SK-N-SH (cell line): ENCODE measurements at regions not wholly inside any gene's neighbourhood (a gene's known extent, or its start where the extent isn't known, plus 50 kb on each side); places are given as distances from the start of the nearest gene placed in this dataset.

ENCODE experiments used
- CHD2 ChIP-seq: fragments of 150-350 bp; IDR thresholded peaks from 2 replicates; pipeline ENCODE4 v1.6.1; 2018; ENCODE audit warnings: low read length; ENCODE audit not compliant: partially characterized antibody
- EZH2phosphoT487 ChIP-seq: fragments of 200-600 bp; sonication (generic); IDR thresholded peaks from 2 replicates; pipeline ENCODE4 v1.6.1; 2017; ENCODE audit warnings: low read depth, mixed run types, mild to moderate bottlenecking, antibody characterized with exemption, moderate library complexity, borderline replicate concordance
- SIN3A ChIP-seq: IDR thresholded peaks from 2 replicates; pipeline ENCODE4 v1.6.1; 2012; ENCODE audit warnings: low read depth, mild to moderate bottlenecking, low read length, moderate library complexity, borderline replicate concordance
- TCF12 ChIP-seq: IDR thresholded peaks from 2 replicates; pipeline ENCODE4 v1.4.0; 2012
- TF ChIP-seq, protein P1 (sequence below): fragments of 200-600 bp; sonication (generic); IDR thresholded peaks from 2 replicates; pipeline ENCODE4 v1.6.1; 2017; ENCODE audit warnings: antibody characterized with exemption, mild to moderate bottlenecking, moderate library complexity
- TF ChIP-seq, protein P2 (sequence below): IDR thresholded peaks from 2 replicates; pipeline ENCODE4; 2012
- TF ChIP-seq, protein P3 (sequence below): IDR thresholded peaks from 2 replicates; pipeline ENCODE4 v1.6.1; 2012; ENCODE audit warnings: mild to moderate bottlenecking, low read depth, low read length, moderate library complexity
- TF ChIP-seq, protein P4 (sequence below): IDR thresholded peaks from 2 replicates; pipeline ENCODE4 v1.4.0; 2012; ENCODE audit warnings: low read depth, borderline replicate concordance

DNA sequence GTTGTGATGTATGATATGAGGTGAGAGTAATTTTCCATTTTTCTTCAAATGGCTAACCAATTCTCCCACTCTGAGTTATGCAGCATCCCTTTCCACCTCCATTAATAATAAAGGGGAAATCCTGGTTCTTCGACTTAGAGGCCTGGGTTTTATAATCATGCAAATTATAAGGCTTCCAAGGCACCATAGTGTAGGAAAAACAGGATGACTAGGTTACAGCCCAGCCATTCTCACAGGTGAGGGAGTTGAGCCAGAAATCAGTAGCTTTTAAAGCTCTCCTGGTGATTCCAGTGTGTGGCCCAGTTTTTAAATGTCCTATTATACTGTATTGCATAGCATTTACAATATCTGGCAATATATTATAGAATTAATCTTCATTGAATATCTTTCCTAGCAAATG, 203.1 kb downstream of the ARHGEF9 start:
- TF ChIP-seq, protein P1, sequence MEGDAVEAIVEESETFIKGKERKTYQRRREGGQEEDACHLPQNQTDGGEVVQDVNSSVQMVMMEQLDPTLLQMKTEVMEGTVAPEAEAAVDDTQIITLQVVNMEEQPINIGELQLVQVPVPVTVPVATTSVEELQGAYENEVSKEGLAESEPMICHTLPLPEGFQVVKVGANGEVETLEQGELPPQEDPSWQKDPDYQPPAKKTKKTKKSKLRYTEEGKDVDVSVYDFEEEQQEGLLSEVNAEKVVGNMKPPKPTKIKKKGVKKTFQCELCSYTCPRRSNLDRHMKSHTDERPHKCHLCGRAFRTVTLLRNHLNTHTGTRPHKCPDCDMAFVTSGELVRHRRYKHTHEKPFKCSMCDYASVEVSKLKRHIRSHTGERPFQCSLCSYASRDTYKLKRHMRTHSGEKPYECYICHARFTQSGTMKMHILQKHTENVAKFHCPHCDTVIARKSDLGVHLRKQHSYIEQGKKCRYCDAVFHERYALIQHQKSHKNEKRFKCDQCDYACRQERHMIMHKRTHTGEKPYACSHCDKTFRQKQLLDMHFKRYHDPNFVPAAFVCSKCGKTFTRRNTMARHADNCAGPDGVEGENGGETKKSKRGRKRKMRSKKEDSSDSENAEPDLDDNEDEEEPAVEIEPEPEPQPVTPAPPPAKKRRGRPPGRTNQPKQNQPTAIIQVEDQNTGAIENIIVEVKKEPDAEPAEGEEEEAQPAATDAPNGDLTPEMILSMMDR = no peak
- TF ChIP-seq, protein P2, sequence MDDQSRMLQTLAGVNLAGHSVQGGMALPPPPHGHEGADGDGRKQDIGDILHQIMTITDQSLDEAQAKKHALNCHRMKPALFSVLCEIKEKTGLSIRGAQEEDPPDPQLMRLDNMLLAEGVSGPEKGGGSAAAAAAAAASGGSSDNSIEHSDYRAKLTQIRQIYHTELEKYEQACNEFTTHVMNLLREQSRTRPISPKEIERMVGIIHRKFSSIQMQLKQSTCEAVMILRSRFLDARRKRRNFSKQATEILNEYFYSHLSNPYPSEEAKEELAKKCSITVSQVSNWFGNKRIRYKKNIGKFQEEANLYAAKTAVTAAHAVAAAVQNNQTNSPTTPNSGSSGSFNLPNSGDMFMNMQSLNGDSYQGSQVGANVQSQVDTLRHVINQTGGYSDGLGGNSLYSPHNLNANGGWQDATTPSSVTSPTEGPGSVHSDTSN = no peak
- TF ChIP-seq TCF12 (no peak), SIN3A (no peak), CHD2 (no peak), EZH2phosphoT487 (no peak)
- TF ChIP-seq, protein P3, sequence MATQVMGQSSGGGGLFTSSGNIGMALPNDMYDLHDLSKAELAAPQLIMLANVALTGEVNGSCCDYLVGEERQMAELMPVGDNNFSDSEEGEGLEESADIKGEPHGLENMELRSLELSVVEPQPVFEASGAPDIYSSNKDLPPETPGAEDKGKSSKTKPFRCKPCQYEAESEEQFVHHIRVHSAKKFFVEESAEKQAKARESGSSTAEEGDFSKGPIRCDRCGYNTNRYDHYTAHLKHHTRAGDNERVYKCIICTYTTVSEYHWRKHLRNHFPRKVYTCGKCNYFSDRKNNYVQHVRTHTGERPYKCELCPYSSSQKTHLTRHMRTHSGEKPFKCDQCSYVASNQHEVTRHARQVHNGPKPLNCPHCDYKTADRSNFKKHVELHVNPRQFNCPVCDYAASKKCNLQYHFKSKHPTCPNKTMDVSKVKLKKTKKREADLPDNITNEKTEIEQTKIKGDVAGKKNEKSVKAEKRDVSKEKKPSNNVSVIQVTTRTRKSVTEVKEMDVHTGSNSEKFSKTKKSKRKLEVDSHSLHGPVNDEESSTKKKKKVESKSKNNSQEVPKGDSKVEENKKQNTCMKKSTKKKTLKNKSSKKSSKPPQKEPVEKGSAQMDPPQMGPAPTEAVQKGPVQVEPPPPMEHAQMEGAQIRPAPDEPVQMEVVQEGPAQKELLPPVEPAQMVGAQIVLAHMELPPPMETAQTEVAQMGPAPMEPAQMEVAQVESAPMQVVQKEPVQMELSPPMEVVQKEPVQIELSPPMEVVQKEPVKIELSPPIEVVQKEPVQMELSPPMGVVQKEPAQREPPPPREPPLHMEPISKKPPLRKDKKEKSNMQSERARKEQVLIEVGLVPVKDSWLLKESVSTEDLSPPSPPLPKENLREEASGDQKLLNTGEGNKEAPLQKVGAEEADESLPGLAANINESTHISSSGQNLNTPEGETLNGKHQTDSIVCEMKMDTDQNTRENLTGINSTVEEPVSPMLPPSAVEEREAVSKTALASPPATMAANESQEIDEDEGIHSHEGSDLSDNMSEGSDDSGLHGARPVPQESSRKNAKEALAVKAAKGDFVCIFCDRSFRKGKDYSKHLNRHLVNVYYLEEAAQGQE = no peak
- TF ChIP-seq, protein P4, sequence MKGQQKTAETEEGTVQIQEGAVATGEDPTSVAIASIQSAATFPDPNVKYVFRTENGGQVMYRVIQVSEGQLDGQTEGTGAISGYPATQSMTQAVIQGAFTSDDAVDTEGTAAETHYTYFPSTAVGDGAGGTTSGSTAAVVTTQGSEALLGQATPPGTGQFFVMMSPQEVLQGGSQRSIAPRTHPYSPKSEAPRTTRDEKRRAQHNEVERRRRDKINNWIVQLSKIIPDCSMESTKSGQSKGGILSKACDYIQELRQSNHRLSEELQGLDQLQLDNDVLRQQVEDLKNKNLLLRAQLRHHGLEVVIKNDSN = no peak
